NCI-H1105 treated with DMSO at 0.1 percent for 48 hours (cell line): ENCODE measurements at regions not wholly inside any gene's neighbourhood (a gene's known extent, or its start where the extent isn't known, plus 50 kb on each side); places are given as distances from the start of the nearest gene placed in this dataset.

ENCODE experiments used
- DNase-seq: peaks from one replicate; lab custom pipeline; 2025; lab: John Stamatoyannopoulos, UW

DNA sequence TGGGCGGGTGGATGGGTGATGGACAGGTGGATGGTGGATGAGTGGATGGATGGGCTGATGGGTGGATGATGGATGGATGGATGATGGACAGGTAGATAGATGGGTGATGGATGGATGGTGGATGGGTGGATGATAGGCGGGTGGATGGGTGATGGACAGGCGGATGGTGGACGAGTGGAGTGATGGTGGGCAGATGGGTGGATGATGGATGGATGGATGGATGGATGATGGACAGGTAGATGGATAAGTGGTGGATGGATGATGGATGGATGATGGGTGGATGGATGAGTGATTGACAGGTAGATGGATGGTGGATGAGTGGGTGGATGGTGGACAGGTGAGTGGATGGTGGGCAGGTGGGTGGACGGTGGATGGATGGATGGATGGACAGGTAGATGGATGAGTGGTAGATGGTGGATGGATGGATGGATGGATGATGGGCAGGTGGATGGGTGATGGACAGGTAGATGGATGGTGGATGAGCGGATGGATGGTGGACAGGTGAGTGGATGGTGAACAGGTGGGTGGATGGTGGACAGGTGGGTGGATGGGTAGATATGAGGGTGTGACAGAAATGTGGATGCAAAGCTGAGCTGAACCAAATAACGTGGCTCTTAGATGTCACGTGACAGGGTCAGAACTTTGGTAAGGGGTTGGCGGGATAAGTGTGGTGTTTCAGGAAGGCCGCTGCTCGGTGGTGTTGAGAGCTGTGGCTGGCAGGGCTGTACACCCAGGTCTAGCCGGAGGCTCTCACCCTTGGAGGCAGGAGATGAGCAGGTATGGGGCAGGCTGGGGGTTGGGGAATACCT lies 234.3 kb upstream of the CIBAR2 start:
- no peak for DNase-seq

DNA sequence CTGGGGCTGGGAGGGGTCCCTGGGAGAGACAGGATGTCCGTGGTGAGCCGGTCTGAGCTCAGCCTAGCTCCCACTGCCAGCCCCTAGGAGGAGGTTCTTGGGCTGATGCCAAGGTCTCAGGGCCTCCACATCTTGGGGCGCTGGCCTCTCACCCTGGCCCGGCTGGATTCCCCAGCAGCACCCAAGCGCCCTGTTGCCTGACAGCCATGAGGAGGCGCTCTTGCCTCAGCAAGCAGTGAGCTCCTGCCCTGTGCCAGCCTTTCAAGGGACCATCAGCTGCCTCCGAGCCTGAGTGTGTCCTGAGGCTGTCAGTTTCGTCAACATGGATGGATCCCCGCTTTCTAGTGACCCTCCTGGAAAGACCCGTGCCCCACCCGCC lies 234.9 kb upstream of the CIBAR2 start:
- DNase-seq, result no peak

DNA sequence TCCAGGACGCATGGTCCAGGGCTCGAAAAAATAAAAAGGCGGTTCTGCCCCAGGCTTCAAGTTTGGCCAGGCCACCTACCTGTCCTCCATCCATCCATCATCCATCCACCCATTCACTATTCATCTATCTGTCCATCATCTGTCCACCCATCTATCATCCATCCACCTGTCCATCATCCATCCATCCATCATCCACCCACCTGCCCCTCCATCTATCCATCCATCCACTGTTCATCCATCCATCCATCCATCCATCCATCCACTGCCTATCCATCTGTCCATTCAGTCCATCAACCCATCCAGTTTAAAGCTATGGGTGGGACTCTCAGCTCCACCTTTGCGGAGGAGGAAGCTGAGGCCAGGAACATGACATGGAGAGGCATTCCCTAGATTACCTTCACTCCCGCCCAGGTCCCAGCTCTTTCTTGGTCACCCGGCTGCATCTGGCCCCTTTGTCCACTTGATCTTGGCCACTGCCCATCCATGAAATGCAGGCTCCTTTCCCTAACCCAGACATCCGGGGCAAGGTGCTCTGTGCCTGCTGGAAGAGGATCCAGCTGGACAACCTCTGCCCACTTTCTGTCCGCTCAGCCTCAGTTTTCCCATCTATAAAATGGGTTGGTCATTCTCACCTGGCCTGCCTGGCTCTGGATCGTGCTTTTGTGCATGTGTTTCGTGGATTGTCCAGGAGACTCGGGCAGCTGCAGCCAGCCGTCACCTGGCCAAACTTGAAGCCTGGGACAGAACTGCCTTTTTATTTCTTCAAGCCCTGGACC lies 236.0 kb upstream of the CIBAR2 start:
- DNase-seq, result no peak

DNA sequence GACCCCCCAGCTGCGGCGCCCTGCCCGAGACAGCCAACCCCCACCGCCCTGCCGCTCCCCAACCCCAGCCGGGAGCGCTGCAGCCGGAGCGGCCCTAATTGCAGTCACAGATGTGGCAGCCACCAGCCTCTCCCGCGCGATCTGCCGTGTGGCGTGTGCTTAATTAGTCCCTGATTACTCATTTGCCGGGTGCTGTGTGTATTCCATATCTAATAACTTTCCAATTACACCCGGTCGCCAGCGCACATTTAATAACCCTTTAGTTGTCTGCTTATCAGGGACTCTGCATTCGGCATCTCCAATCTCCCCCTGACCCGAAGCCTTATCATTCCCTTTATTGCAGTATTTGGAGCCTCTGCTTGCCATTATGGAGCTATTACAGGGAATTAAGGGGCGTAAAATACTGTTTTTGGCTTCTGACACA lies 236.7 kb upstream of the CIBAR2 start:
- DNase-seq, result peak; percentile 58

DNA sequence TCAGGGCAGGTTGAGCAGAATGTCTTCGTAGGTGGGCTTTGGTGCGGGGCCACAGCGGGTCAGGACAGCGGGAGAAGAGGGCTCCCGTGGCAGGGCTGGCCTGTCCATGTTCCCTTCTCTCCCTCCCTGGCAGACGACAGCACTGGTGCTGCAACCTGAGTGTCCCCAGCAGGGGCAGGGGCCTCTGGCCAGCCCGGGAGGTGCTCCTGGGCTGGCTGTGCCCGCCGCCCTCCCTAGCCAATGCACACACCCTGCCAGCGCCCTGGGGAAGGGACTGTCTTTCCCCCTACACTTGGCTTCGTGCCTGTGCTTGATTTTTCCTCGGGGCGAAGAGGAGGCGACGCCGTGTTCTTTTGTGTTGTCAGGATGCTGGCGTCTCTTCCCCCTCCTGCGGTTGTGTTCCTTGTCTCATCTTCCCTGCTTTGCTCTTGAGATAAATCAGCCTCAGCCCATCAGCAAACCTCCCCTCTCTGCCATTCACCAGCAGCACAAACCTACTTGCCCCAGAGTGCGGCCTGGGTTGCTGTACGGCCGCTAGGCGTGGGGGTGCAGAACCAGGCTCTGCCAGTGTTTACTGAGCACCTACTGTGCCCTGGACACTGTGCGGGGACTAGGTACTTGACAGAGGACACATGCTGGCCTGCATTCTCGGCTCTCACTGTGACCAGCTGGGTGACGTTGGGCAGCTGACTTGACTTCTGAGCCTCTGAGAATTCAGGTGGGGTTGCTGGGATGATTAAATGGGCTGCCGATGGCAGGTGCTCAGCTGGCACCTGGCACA lies 237.3 kb upstream of the CIBAR2 start:
- DNase-seq, result peak; percentile 59

DNA sequence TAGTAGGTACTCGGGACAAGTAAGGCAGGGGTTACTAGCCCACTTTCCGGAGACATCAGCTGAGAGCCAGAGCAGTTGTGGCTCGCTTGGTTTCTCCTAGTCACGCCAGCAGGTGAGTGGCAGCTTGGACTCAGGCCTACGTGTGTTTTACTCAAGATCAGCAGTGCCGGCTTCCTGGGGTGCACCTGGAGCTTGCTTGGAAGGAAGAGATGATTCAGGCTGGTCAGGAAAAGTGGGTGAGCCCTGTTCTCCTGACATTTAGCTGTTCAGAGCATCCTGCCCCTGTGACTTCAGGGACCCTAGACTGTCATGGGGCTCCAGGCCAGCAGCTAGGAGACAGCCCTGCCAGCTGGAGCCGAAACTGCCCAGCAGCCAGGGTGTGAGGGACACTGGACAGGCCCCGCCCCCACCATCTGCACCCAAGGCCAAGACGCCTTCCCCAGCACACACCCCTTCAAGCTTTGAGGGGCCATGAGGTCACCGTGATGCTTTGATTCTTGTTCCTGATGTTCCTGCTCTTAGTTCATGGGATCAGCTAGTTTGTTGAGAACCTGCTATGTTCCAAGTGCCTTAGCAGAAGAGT lies 238.0 kb upstream of the CIBAR2 start:
- no peak for DNase-seq

DNA sequence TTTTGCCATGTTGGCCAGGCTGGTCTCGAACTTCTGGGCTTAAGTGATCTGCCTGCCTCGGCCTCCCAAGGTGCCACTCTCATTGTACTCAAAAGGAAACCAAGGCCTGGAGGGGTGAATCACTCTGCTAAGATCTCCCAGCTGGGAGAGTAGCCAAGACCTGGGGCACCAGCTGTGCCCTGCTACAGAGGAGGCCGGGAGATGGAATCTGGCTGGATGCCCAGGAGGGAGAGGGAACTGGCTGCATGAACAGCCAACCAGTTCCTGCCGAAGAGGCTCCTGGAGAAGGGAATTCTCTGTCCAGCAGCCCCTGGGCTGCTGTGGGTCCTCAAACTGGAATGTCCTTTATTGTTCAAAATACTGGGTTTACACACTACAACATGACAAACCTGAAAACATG lies 238.7 kb upstream of the CIBAR2 start:
- DNase-seq, result peak; percentile 90

DNA sequence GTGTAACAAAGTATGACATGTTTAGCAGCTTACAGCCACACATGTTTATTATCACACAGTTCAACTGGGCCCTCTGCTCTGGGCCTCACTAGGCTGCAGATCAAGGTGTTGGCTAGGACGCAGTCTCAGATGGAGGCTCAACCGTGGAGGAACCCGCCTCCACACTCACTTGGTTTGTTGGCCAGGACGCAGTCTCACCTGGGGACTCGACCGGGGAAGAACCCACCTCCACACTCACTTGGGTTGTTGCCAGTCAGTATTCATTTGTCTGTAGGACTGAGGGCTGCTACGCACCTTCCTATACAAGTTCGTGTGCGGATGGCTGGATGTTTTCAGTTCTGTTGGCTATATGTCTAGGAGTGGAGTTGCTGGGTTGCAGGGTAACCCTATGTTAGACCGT lies 240.7 kb upstream of the CIBAR2 start:
- DNase-seq, result no peak

DNA sequence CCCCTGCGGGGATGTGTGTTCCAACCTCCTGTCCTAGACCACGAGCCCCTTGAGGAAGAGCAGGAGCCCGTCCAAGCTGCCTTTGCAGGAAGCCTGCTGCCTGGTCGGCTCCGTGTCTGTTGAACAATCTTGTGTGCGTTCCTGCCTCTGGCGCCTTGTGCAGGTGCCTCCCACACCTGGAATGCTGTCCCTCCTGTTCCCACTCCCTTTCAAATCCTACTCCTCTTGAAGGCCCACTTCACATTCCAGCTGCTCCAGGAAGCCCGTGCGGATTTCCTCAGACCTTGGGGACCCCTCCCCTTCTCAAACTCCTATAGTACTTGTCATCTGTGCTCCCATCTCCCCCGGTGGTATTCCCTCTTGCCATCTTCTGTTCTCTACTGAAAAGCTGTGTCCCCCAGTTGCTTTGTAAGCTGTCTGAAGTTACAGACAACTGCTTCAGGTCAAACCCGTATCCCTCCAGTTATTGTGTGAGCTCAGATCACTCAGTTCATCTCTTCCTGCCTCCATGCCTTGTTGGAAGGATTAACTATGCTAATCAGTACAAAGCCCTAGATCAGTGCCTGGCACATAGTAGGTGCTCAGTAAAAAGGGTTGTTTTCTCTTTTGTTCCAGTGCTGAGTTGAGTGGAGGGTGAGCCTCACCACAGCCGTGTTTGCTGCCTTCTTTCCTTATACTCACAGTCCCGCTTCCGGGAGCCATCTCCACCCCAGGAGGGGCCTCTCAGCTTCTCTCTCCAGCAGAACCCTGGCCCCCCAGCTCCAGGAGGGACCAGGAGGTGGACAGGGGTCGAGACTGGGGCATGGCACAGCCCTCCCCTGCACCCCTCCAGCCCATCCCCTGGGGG lies 241.8 kb upstream of the CIBAR2 start:
- peak; percentile 7 for DNase-seq

DNA sequence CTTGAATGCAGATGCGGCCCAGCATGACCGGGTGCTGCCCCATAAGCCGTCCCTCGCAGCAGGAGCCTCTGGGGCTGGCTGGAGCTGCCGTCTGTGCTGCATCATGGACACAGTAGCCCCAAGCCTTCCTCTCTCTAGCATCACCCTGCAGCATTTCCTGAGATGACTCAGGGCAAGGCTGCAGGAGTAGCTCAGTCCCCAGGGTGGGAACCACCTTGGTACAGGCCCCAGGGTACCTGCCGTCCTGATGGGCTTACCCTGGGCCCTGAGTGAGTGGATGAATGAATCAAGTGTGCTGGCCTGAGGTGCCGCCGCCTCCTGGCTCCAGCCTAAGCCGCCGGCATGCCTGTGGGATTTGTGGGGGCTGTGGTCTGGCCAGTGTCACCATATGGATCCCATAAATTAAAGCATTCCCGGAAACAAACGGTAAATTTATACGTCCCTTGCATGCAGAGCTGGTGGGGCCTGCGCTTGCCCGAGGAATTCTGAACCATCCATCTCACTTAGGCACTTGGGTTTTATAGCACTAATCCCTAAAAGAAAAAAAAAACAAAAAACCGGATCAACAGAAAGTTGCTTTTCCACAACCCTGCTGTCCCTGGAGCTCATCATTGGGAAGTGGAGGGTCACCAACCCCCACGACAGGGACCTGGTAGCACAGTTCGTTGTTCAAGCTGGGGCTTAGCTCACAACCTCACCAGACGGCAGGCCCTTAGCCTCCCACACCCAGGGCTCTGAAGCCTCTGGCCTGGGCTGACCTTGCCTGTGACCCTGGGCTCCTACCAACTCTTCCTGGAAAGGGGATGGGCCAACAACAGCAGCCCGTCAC lies 242.6 kb upstream of the CIBAR2 start:
- DNase-seq, result no peak

DNA sequence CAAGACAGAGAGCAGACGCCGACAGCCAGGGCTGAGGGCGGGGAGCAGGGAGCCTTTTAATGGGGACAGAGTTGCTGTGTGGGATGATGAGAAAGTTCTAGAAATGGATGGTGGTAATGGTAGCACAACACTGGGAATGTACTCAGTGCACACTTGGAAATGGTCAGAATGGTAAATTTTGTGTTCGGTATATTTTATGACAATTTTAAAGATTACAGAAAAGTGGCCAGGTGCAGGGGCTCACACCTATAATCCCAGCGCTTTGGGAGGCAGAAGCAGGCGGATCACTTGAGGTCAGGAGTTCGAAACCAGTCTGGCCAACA lies 243.2 kb upstream of the CIBAR2 start:
- DNase-seq, result no peak

DNA sequence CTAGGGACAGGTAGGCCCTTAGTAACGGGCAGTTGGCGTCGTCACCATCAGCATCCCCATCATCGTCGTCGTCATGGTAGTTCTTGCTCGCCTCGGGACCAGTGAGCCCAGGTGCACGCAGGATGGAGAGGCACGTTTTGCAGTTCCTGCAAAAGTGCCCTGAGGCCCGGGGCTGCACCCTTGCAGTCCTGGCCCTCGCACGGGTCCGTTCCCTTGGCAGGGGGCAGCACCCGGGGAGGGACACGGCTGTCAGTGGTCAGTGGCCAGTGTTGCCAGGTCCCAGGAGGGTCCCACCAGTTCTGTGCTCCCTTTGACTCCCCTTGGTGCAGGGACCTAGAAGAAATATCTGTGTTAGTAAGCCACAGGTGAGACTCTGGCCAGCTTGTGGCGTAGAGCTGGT lies 243.9 kb upstream of the CIBAR2 start:
- DNase-seq, result no peak

DNA sequence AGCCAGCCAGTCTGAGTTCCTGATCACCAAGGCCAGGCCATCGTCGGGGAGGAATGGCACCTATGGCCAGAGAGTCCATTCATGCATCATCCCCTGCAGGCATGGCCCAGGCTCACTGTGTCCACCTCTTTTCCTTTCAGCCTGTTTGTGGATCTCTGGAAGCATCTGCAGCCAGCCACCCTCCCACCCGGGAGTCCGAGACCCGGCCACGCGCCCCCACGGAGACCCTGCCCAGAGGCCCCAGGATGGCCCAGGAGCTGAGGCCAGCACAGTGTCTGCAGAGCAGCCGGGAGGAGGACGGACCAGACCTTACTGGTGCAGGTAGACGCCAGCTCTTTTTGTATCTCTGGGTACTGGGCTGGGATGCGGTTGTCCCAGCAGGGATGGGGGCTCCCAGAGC lies 245.1 kb upstream of the CIBAR2 start:
- DNase-seq, result no peak

DNA sequence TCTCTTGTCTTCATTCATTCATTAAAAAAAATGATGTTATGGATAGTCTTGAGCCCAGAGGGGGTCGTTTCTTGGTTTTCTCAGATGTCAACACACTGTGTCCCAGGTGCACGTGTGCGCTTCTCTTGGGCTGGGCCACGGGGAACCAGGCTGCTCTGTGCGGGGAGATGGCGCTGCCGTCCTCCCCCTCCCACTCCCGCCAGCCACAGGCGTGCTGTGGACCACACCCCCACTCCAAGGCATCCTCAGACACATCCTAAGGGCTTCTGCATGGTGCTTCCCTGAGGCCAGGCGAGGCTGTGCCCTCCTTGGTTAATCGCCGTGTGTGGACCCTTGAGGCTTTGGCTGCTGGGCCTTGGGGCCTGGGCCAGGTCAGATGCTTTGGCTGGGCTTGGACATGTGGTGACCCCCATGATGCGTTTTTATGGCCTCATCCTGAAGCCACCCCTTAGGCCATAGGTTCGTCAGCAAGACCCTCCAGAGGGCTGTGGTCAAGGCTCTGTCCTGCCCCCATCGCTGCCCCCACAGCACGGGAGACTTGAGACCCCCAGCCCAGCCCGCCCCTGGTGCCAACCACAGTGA lies 245.7 kb upstream of the CIBAR2 start:
- DNase-seq, result no peak

DNA sequence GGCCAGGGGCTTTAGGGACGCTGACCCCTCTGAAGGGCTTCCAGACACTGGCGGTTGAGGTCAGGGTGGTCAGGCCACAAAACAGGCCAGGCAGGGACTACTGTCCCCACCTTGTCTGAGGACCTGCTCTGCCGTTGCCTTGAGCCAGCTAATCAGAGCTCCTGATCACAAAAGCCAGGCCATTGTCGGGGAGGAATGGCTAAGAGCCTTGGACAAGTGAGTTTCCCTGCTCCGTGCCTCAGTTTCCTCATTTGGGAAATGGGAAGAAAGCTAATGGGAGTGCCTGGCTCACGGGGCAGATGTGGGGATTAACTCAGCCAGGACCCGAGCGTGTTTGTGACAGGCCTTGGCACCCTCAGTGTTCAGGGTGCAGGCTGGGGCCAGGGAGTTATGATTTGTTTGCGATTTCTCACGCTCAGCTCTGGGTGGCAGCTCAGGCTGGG lies 246.5 kb upstream of the CIBAR2 start:
- DNase-seq, result no peak

DNA sequence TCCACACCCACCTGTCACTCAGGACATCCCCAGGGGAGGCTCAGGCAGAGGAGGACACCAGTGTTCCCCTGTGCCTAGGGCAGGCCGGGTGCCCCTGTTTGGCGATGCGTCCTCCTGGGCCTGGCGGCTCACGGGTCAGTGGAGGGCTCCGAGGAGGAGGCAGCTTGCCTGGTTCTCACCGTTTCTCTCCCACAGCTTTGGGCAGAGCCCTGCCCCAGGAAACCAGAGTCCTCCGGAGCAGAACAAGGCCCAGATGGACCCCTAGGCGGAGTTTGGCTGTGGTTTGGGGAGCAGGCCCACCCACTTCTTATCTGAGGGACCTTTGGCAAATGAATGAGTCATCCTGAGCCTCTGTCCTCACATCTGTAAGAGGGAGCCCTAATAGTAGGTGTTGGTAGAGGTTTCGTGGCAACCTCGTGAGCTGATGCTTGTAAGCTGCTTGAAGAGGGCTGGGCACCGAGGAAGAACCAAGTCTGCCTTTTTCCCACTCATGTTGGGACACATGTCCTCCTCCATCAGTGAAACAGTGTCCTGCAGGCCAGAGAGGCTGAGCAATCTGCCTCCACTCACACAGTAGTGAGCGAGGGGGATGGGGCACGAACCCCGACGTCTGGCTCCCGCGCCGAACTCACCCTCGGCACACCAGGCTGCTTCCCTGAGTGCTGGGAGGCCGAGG lies 247.0 kb upstream of the CIBAR2 start:
- DNase-seq, result no peak

DNA sequence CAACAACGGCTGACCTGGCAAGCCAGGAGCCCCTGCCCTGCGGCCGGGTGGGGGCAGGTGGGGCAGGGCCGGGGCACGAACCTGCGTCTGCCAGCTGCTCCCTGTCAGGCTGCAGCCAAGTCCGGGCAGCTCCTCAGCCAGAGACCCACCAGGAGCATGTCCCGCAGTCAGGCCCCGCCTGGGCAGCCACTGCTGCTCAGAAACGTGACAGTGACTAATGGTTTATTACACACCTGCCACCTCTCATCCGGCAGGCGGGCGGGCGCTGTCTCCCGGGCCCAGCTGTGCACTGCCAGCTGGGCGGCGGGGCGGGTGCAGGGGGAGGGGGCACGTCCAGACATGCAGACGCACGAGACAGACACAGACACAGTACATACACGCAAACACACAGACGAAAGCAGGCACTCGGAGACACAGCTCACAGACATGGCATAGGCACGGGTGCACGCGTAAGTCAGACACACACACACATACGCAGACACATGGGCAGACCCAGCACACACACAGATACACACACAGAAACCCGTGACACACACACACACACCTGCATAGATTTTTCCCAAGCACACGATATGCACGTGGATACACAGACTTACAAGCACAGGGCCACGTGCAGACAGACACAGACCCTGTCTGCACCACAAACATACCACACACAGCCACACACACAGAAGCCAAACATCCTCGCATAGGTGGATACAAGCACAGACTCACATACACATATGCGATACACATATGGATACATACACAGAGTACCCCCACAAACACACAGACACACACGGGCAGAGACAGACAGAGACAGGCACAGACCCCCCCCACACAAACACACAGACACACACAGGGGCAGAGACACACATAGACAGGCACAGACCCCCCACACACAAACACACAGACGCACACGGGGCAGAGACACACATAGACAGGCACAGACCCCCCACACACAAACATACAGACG lies 248.3 kb upstream of the CIBAR2 start:
- DNase-seq, result peak; percentile 96

DNA sequence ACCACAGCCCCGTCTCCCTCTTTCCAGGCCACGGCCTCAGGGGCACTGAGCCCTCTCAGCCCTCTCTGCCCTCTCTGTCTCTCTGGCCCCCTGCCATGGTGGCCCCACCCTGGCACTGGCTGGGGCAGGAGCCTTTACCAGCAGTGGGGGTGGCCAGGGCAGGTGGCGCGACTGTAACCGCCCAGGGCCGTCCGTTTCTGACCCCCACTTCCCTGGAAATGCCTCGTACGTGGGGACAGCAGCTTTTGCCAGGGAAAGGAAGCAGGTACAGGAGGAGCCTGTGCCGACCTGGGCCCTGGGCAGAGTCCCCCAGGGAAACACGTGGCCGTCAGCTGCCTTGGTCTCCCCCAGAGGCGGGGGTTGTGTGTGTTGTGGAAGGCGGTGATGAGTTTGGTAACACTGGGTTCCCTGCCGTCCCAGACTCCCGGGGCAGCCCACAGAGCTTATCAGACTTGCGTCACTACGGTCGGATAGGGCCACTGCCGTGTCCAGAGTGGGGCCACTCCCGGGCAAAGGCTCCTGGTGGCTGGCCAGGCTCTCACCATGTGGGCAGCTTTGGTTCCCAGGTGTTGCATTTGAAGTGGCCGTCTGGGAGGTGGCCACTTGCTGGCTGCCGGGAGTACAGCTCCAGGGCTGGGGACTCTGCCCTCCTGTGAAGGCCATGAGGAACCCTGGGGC lies 249.3 kb upstream of the CIBAR2 start:
- peak; percentile 31 for DNase-seq
